ENCODE measurements at regions not wholly inside any gene's neighbourhood (a gene's known extent, or its start where the extent isn't known, plus 50 kb on each side); places are given as distances from the start of the nearest gene placed in this dataset.

DNA sequence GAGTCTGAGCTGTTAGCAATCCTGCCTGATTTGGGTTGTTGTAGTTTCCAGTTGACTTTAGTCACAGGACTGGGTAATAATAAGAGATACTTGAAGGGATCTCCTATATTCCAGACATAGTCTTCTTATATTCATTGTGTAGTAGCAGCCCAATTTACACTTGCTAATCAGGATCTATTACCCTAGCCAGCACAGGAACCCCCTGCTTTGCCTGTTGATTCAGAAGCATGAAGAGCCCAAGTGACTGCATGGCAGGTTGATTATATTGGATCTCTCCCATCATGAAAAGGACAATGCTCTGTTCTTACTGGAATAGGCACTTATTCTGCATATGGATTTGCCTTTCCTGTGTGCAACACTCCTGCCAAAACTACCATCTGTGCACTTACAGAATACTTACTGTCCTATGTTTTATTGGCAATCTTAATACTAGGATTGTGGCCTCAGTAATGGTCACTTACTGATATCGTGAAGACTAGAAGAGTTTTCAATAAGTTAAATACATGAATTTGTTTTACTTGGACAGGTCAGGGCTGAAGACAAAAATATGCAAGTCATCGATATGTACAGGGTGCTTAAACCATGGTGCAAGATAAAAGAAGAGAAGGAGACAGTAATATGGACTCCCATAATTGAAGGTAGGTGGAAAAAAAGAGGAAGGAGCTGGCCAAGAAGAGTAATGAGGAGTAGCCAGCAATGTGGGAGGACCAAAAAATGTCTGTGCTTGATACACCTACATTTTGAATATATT, 304.1 kb downstream of the MCTP2 start:
- DNase-seq (ENCODE audit: low read depth), result no peak

DNA sequence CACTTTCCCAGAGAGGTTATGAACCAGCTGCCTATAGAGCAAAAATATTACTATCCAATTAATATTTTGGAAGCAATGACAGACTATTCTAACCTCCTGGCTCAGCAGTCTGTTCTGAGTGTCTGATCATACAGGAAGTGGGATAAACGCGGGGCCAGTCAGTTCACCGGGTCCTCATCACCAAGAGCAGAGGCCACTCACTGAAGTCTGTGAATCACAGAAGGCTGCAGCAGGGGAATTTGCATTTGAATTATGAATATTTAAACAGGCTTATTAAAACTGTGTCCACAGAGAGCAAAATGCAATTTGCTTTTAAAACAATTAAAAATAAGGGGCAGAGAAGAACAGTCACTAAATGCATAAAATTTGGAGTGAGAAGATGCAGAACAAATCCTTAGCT, 305.2 kb downstream of the MCTP2 start:
- DNase-seq (ENCODE audit: low read depth), result no peak

DNA sequence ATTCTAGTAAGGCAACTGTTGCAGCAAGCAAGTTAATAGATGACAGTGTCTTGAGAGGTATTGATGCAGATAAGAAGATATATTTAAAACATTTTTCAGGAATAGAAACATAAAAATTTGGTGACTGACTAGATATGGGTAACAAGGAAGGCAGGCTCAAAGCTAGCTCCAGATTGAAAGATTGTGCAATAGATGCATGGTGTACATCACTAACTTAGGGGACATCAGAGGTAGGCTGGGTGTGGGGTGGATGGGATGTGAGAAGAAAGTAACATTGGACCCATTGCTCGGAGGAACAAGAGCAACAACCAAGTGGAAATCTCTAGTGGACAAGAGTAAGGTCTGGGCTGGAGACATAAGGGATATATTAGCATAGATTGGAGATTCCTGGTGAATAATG, 306.9 kb downstream of the MCTP2 start:
- no peak for DNase-seq (ENCODE audit: low read depth)

GRCh38 chr15:94542391-94542790, 311.0 kb downstream of the MCTP2 start:
- no peak for DNase-seq (ENCODE audit: low read depth)

DNA sequence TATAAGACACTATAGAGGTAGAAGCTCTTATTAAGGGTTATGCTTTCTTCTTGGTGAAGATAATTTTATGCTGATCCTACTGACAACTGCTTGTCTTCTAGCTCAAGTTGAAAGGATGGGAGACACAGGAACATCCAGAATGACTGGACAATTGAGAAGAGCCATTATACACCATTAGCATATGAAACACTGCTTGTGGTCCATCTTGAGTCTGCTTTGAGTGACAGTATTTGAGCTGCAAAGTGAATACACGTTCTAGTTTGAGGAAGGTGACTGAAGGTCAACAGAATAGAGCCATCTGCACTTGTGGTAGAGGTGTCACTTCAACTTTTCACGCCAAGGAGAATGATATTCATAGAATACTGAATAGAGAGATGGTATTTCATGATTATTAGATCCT, 315.4 kb downstream of the MCTP2 start:
- no peak for DNase-seq (ENCODE audit: low read depth)

DNA sequence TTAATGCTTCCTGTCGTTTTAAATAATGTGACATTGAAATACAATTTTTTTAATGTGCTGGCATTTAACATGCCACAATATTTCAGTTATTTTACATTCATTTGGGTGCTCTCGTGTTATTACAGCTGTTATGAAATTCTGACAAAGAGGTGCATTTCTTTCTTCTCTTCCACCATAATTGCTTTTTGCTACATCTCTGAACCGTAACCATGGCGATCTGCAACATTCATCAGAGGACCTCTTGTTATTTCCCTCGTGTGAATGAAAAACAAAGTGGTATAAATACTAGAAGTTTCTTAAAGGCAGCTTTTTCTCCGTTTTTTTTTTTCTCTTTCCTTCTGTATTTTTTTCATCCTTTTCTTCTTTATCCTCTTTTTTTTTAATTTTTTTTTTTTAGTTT, 316.4 kb downstream of the MCTP2 start:
- no peak for DNase-seq (ENCODE audit: low read depth)

DNA sequence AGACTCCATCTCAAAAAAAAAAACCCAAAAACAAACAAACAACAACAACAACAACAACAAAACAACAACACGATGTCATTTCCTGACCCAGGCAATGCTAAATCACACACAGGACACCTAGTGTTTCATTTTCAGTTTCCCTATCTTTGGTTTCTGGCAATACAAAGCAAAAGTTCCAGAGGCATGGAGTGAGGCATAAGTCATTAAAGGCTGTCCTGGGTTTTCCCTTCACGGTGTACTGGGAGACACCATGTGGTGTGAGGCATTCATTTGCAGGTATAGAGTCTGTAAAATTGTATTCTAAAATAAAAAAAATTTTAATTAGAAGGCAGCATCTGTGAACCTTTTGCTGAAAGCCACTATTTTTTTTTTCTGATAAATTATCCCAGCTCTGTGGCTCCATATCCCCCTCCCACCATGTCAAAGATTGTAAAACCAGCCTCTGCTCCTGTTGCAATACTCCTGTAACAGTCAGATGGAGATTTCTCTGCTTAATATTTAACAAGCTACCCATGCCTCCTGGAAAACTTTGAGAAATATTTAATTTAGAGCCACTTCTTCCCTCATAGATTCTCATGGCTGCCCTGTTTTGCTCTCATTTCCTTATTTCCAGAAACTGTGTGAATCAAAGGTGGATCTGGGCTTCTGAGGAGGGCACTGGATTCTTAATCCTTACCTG, 324.6 kb downstream of the MCTP2 start:
- DNase-seq (ENCODE audit: low read depth), result no peak

- DNase-seq (ENCODE audit: low read depth), result no peak
Measured at GRCh38 chr15:94561036-94561689, 329.8 kb downstream of the MCTP2 start.

GRCh38 chr15:94563456-94563855, 332.1 kb downstream of the MCTP2 start:
- no peak for DNase-seq (ENCODE audit: low read depth)

DNA sequence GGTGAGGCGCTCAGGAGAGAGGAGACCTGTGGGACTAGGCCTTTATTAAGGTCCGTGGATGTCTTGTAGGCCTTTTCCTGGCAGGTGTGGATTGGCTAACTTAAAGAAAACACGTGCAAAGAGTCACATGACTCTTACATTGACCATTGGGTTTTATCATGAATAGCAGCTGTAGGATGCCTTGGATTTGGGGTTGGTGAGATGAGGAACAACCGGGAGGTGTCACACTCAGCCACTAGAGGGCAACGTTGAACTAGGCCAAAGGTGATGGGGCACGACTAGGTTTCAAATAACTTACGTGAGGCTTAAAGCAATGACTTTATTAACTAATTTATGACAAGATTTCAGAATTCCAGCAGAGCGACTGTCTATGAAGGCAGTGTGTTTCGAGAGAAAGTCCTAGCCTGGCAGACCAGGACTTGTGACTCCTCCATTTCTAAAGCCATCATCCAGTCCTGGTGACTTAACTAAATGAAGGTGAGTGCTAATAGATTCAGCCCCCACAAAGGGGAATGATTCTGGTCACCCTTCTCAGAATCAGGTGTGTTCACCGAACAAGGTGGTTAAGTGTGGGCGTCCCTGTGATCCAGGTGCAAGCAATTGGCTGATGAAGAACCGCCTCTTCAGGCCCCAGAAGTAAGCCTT, 345.6 kb downstream of the MCTP2 start:
- no peak for DNase-seq (ENCODE audit: low read depth)

DNA sequence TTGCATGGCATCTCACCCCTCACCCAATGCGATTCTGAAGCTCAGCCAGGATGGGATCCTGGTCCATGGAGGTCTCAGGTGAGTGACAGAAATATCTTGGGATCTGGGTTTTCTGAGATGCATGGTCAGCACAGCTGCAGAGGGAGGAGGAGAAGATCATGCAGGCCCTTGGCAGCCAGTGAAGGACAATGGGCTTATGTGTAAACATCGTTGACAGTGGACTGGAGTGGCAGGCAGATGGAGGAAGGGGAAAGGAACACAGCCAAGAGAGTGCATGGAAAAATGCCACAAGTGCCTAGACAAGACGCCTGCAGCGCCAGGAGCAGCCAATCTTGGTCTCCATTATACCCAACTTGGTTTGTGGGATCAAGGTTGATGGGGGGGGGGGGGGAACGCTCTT, 347.9 kb downstream of the MCTP2 start:
- no peak for DNase-seq (ENCODE audit: low read depth)

GRCh38 chr15:94580211-94580885, 349.0 kb downstream of the MCTP2 start:
- no peak for DNase-seq (ENCODE audit: low read depth)

- DNase-seq (ENCODE audit: low read depth), result no peak
Measured at GRCh38 chr15:94582368-94582767, 351.0 kb downstream of the MCTP2 start.

- peak; percentile 4 for DNase-seq (ENCODE audit: low read depth)
Measured at GRCh38 chr15:94584833-94585244, 353.5 kb downstream of the MCTP2 start.

GRCh38 chr15:94586099-94586498, 354.7 kb downstream of the MCTP2 start:
- DNase-seq (ENCODE audit: low read depth), result no peak

- DNase-seq (ENCODE audit: low read depth), result no peak
Measured at GRCh38 chr15:94587113-94587512, 355.8 kb downstream of the MCTP2 start.

DNA sequence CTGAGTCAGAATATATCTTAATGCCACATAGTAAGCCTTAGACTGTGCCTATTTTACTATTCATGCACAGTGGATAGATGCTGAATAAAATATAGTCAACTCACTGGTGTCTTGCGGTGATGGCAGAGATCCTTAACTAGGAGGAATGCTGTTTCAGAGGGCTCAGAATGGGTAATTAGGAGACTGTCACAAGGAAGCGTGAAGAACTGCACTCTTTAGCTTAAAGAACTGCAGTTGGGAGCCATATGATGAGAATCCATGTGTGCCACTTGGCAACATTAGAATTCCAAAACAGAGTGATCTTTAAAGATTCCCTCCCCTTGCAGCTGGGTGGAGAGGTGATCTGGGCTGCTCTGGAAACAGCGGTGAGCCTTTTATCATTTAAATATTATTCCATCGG, 357.6 kb downstream of the MCTP2 start:
- DNase-seq (ENCODE audit: low read depth), result no peak

GRCh38 chr15:94592495-94592894, 361.1 kb downstream of the MCTP2 start:
- no peak for DNase-seq (ENCODE audit: low read depth)

GRCh38 chr15:94596707-94597106, 365.3 kb downstream of the MCTP2 start:
- no peak for DNase-seq (ENCODE audit: low read depth)

GRCh38 chr15:94600505-94600904, 369.1 kb downstream of the MCTP2 start:
- DNase-seq (ENCODE audit: low read depth), result no peak

GRCh38 chr15:94602754-94603470, 371.6 kb downstream of the MCTP2 start:
- no peak for DNase-seq (ENCODE audit: low read depth)

- no peak for DNase-seq (ENCODE audit: low read depth)
Measured at GRCh38 chr15:94606286-94606685, 374.9 kb downstream of the MCTP2 start.
